GM19043 (cell line): ENCODE measurements at regions not wholly inside any gene's neighbourhood (a gene's known extent, or its start where the extent isn't known, plus 50 kb on each side); places are given as distances from the start of the nearest gene placed in this dataset.

Experiments
- ATAC-seq: cut with Tn5 transposase; IDR thresholded peaks from one replicate; pipeline ENCODE4 v1.9.1; 2021; ENCODE audit warnings: low read depth; ENCODE audit not compliant: unreplicated experiment

- no peak for ATAC-seq
These were observed 1303.8 kb upstream of the ADGRB3 start for GRCh38 chr6:67331304-67331703.

- ATAC-seq, result no peak
These were observed 1306.8 kb upstream of the ADGRB3 start for GRCh38 chr6:67328269-67328668.

GRCh38 chr6:67300430-67301040, 1334.5 kb upstream of the ADGRB3 start:
- ATAC-seq, result no peak

GRCh38 chr6:67292169-67292568, 1342.9 kb upstream of the ADGRB3 start:
- ATAC-seq, result no peak

- ATAC-seq, result no peak
These were observed 1347.5 kb upstream of the ADGRB3 start for GRCh38 chr6:67287566-67287965.

GRCh38 chr6:67285770-67286495, 1349.1 kb upstream of the ADGRB3 start:
- ATAC-seq, result no peak

GRCh38 chr6:67277312-67277711, 1357.8 kb upstream of the ADGRB3 start:
- ATAC-seq, result no peak

- ATAC-seq, result no peak
These were observed 1368.8 kb upstream of the ADGRB3 start for GRCh38 chr6:67265996-67266921.

- ATAC-seq, result no peak
These were observed 1382.4 kb upstream of the ADGRB3 start for GRCh38 chr6:67252663-67253062.

GRCh38 chr6:67248077-67248476, 1387.0 kb upstream of the ADGRB3 start:
- no peak for ATAC-seq

- no peak for ATAC-seq
These were observed 1391.0 kb upstream of the ADGRB3 start for GRCh38 chr6:67244037-67244436.

- ATAC-seq, result no peak
These were observed 1397.8 kb upstream of the ADGRB3 start for GRCh38 chr6:67237277-67237676.

- ATAC-seq, result no peak
These were observed 1404.0 kb upstream of the ADGRB3 start for GRCh38 chr6:67231092-67231491.

GRCh38 chr6:67224989-67225388, 1410.1 kb upstream of the ADGRB3 start:
- ATAC-seq, result no peak

- no peak for ATAC-seq
These were observed 1413.9 kb upstream of the ADGRB3 start for GRCh38 chr6:67221226-67221625.

- no peak for ATAC-seq
These were observed 1415.7 kb upstream of the ADGRB3 start for GRCh38 chr6:67219346-67219745.

- ATAC-seq, result no peak
These were observed 1422.5 kb upstream of the ADGRB3 start for GRCh38 chr6:67212584-67212983.

GRCh38 chr6:67210450-67210849, 1424.6 kb upstream of the ADGRB3 start:
- ATAC-seq, result no peak

- ATAC-seq, result no peak
These were observed 1433.5 kb upstream of the ADGRB3 start for GRCh38 chr6:67201563-67201962.

- ATAC-seq, result no peak
These were observed 1434.3 kb upstream of the ADGRB3 start for GRCh38 chr6:67200626-67201403.

- ATAC-seq, result no peak
These were observed 1435.7 kb upstream of the ADGRB3 start for GRCh38 chr6:67199425-67199824.
